ENCODE measurements at regions not wholly inside any gene's neighbourhood (a gene's known extent, or its start where the extent isn't known, plus 50 kb on each side); places are given as distances from the start of the nearest gene placed in this dataset.

GRCh38 chr13:64332048-64332447 is 2898.1 kb downstream of the PCDH9 start:
- no peak overlapping the region for H3K27ac ChIP-seq (ENCODE audit: low read depth in 1 of 2, low read length in 2 of 2)
- intact Hi-C loops (cut with DNase I), result no loop called here
- H3K27me3 ChIP-seq (ENCODE audit: control insufficient read depth in 1 of 2, insufficient read depth in 2 of 2, low read length in 1 of 2), result no peaks in the 10 kb centered on the region
- DNase-seq, result no peak
- H3K36me3 ChIP-seq (ENCODE audit: control insufficient read depth in 1 of 2, insufficient read depth in 2 of 2, low read length in 1 of 2), result no peaks in the 10 kb centered on the region
- WGBS, 2 donors, result 46 to 51% methylated on average over 2 of the region's 2 CpGs
- peaks cover 2% of the 10 kb centered on the region for H3K9me3 ChIP-seq (ENCODE audit: control insufficient read depth, low read length)
- no peak for ATAC-seq (ENCODE audit: low FRiP score)
- no peaks in the 10 kb centered on the region for H3K4me1 ChIP-seq (ENCODE audit: control insufficient read depth in 1 of 2, insufficient read depth in 2 of 2, low read length in 2 of 2)
- no peak overlapping the region for H3K4me3 ChIP-seq (ENCODE audit: low read length in 2 of 2)

GRCh38 chr13:64327505-64328194 is 2902.5 kb downstream of the PCDH9 start:
- intact Hi-C loops (cut with DNase I), result no loop called here
- no peaks in the 10 kb centered on the region for H3K27me3 ChIP-seq (ENCODE audit: control insufficient read depth in 1 of 2, insufficient read depth in 2 of 2, low read length in 1 of 2)
- no peaks in the 10 kb centered on the region for H3K9me3 ChIP-seq (ENCODE audit: control insufficient read depth, low read length)
- no peaks in the 10 kb centered on the region for H3K36me3 ChIP-seq (ENCODE audit: control insufficient read depth in 1 of 2, insufficient read depth in 2 of 2, low read length in 1 of 2)
- DNase-seq (no peak), ATAC-seq (ENCODE audit: low FRiP score) (no peak)
- WGBS, 2 donors, result 21 to 27% methylated on average over 2 of the region's 2 CpGs
- no peak overlapping the region for H3K27ac ChIP-seq (ENCODE audit: low read depth in 1 of 2, low read length in 2 of 2)
- no peaks in the 10 kb centered on the region for H3K4me1 ChIP-seq (ENCODE audit: control insufficient read depth in 1 of 2, insufficient read depth in 2 of 2, low read length in 2 of 2)
- no peak overlapping the region for H3K4me3 ChIP-seq (ENCODE audit: low read length in 2 of 2)

DNA sequence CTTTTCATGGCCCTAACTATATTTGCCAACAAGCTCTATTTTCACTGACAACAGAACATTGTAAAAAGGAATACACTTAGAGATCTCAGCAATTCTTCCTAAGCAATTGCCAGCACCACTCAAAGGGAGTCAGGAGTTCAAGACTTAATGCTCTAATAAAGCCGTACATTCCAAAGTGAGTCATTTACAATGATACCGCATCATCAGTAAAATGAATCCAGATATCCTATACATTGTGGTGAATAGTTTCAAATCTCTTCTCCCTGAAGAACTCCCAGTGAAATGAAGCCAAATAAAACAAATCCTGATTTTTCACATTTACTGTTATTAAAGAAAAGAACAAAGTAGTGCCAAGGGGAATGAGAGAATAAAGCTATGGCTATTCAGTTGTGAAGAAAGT is 2898.7 kb upstream of the PCDH20 start:
- intact Hi-C loops (cut with DNase I), result no loop called here
- WGBS, 2 donors, result 67 to 75% methylated on average over 2 of the region's 2 CpGs

GRCh38 chr13:64311948-64312347 is 2896.3 kb upstream of the PCDH20 start:
- no peak for ATAC-seq (ENCODE audit: low FRiP score)
- Histone ChIP-seq H3K9me3 (ENCODE audit: control insufficient read depth, low read length) (no peaks in the 10 kb centered on the region), H3K36me3 (ENCODE audit: control insufficient read depth in 1 of 2, insufficient read depth in 2 of 2, low read length in 1 of 2) (no peaks in the 10 kb centered on the region), H3K4me3 (ENCODE audit: low read length in 2 of 2) (no peak overlapping the region), H3K27me3 (ENCODE audit: control insufficient read depth in 1 of 2, insufficient read depth in 2 of 2, low read length in 1 of 2) (no peaks in the 10 kb centered on the region), H3K4me1 (ENCODE audit: control insufficient read depth in 1 of 2, insufficient read depth in 2 of 2, low read length in 2 of 2) (no peaks in the 10 kb centered on the region), H3K27ac (ENCODE audit: low read depth in 1 of 2, low read length in 2 of 2) (no peak overlapping the region)
- intact Hi-C loops (cut with DNase I), result no loop called here
- WGBS, 2 donors, result 93 to 96% methylated on average over 3 of the region's 3 CpGs
- no peak for DNase-seq

More for the DNA sequence above, 2898.7 kb upstream of the PCDH20 start:
- H3K36me3 ChIP-seq (ENCODE audit: control insufficient read depth in 1 of 2, insufficient read depth in 2 of 2, low read length in 1 of 2), result no peaks in the 10 kb centered on the region
- DNase-seq, result no peak
- H3K9me3 ChIP-seq (ENCODE audit: control insufficient read depth, low read length), result no peaks in the 10 kb centered on the region
- no peaks in the 10 kb centered on the region for H3K4me1 ChIP-seq (ENCODE audit: control insufficient read depth in 1 of 2, insufficient read depth in 2 of 2, low read length in 2 of 2)
- no peak overlapping the region for H3K27ac ChIP-seq (ENCODE audit: low read depth in 1 of 2, low read length in 2 of 2)
- H3K4me3 ChIP-seq (ENCODE audit: low read length in 2 of 2), result no peak overlapping the region
- no peak for ATAC-seq (ENCODE audit: low FRiP score)
- no peaks in the 10 kb centered on the region for H3K27me3 ChIP-seq (ENCODE audit: control insufficient read depth in 1 of 2, insufficient read depth in 2 of 2, low read length in 1 of 2)

DNA sequence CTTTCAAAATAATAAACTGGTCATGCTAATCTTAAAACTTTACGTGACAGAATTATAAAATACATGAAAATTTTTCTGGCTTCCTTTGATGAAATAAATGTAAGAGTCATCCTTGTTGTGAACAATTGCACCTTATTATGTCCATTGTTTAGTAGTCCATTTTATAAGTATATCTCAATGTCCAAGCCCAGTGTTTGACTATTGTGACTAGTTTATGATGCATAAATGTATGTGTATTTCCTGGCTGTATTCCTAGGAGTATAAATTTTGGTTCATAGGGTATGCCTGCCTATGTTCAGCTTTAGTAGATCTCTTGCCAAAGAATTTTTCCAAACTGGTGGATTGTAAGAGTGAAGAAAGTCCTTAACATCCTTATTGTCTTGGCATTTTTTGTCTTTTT is 2895.5 kb upstream of the PCDH20 start:
- WGBS, 2 donors, result 85 to 88% methylated on average over 1 of the region's 1 CpG
- no peaks in the 10 kb centered on the region for H3K27me3 ChIP-seq (ENCODE audit: control insufficient read depth in 1 of 2, insufficient read depth in 2 of 2, low read length in 1 of 2)
- ATAC-seq (ENCODE audit: low FRiP score), result no peak

DNA sequence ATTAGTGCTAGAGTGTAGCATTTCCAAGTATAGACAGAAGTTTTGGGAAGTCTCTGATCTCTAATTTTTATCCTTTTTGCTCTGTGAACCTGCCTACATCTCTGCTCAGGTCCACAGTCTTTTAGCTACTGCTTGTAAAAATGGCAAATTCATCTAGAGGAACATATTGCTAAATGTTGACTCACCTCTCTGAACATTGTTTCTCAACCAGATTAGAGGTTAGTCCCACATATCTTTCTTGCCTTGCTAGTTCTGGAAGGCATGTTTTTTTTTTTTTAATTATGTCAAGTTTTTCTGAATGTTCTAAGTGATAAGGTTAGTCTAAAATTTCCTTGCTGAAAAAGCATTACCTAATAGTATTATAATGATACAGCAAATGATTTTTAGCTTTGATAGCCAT is 2889.6 kb upstream of the PCDH20 start:
- H3K4me3 ChIP-seq (ENCODE audit: low read length in 2 of 2), result no peak overlapping the region
- no peaks in the 10 kb centered on the region for H3K27me3 ChIP-seq (ENCODE audit: control insufficient read depth in 1 of 2, insufficient read depth in 2 of 2, low read length in 1 of 2)
- no peaks in the 10 kb centered on the region for H3K9me3 ChIP-seq (ENCODE audit: control insufficient read depth, low read length)
- intact Hi-C loops (cut with DNase I), result no loop called here
- H3K4me1 ChIP-seq (ENCODE audit: control insufficient read depth in 1 of 2, insufficient read depth in 2 of 2, low read length in 2 of 2), result no peaks in the 10 kb centered on the region
- no peak overlapping the region for H3K27ac ChIP-seq (ENCODE audit: low read depth in 1 of 2, low read length in 2 of 2)
- ATAC-seq (ENCODE audit: low FRiP score) (no peak), DNase-seq (no peak)
- no peaks in the 10 kb centered on the region for H3K36me3 ChIP-seq (ENCODE audit: control insufficient read depth in 1 of 2, insufficient read depth in 2 of 2, low read length in 1 of 2)

More for the DNA sequence above, 2895.5 kb upstream of the PCDH20 start:
- H3K4me3 ChIP-seq (ENCODE audit: low read length in 2 of 2), result no peak overlapping the region
- H3K36me3 ChIP-seq (ENCODE audit: control insufficient read depth in 1 of 2, insufficient read depth in 2 of 2, low read length in 1 of 2), result no peaks in the 10 kb centered on the region
- intact Hi-C loops (cut with DNase I), result no loop called here
- no peaks in the 10 kb centered on the region for H3K9me3 ChIP-seq (ENCODE audit: control insufficient read depth, low read length)
- no peak overlapping the region for H3K27ac ChIP-seq (ENCODE audit: low read depth in 1 of 2, low read length in 2 of 2)
- DNase-seq, result no peak
- no peaks in the 10 kb centered on the region for H3K4me1 ChIP-seq (ENCODE audit: control insufficient read depth in 1 of 2, insufficient read depth in 2 of 2, low read length in 2 of 2)

GRCh38 chr13:64300239-64300638 is 2884.6 kb upstream of the PCDH20 start:
- H3K27ac ChIP-seq (ENCODE audit: low read depth in 1 of 2, low read length in 2 of 2), result no peak overlapping the region
- DNase-seq, result no peak
- H3K9me3 ChIP-seq (ENCODE audit: control insufficient read depth, low read length), result no peaks in the 10 kb centered on the region
- intact Hi-C loops (cut with DNase I), result no loop called here
- no peaks in the 10 kb centered on the region for H3K4me1 ChIP-seq (ENCODE audit: control insufficient read depth in 1 of 2, insufficient read depth in 2 of 2, low read length in 2 of 2)
- ATAC-seq (ENCODE audit: low FRiP score), result no peak
- H3K36me3 ChIP-seq (ENCODE audit: control insufficient read depth in 1 of 2, insufficient read depth in 2 of 2, low read length in 1 of 2), result no peaks in the 10 kb centered on the region
- no peaks in the 10 kb centered on the region for H3K27me3 ChIP-seq (ENCODE audit: control insufficient read depth in 1 of 2, insufficient read depth in 2 of 2, low read length in 1 of 2)
- no peak overlapping the region for H3K4me3 ChIP-seq (ENCODE audit: low read length in 2 of 2)

DNA sequence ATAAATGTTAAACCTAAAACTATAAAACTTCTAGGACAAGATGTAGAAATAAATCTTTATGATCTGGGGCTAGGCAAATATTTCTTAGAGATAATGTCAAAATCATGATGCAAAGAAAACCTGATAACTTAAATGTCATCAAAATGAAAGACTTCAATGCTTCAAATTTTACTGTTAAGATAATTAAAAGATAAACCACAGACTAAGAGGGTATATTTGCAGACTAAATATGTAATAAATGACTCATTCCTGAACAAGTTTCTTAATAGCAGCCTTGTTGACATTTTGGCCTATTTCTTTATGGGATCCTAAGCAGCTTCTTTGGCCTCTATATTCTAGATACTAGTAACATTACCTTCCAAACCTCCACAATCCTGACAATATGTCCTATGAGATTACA is 2878.3 kb upstream of the PCDH20 start:
- H3K4me3 ChIP-seq (ENCODE audit: low read length in 2 of 2), result no peak overlapping the region
- no peak overlapping the region for H3K27ac ChIP-seq (ENCODE audit: low read depth in 1 of 2, low read length in 2 of 2)
- ATAC-seq (ENCODE audit: low FRiP score) (no peak), DNase-seq (no peak)
- H3K9me3 ChIP-seq (ENCODE audit: control insufficient read depth, low read length), result no peaks in the 10 kb centered on the region
- intact Hi-C loops (cut with DNase I), result no loop called here
- H3K27me3 ChIP-seq (ENCODE audit: control insufficient read depth in 1 of 2, insufficient read depth in 2 of 2, low read length in 1 of 2), result no peaks in the 10 kb centered on the region
- no peaks in the 10 kb centered on the region for H3K36me3 ChIP-seq (ENCODE audit: control insufficient read depth in 1 of 2, insufficient read depth in 2 of 2, low read length in 1 of 2)
- H3K4me1 ChIP-seq (ENCODE audit: control insufficient read depth in 1 of 2, insufficient read depth in 2 of 2, low read length in 2 of 2), result no peaks in the 10 kb centered on the region

DNA sequence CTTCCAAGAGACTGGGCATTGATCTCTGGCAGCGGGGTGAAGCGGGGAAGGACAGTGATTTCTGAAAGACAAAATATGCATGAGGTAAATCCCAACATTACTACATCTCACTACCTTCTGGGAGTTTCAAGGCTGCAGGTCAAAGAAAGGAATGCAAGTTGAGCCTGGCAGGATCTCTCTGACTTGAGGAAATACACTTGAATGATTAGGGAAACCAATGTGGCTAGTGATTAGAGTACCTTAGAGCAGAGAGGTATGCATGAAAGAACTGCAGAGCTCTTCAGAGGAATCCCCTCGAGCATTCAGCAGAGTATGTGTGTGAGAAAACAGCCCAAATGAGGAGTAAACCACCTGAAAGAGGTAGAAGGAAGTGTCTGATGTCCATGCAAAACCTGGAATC is 2874.1 kb upstream of the PCDH20 start:
- ATAC-seq (ENCODE audit: low FRiP score) (no peak), DNase-seq (no peak)
- 79 to 88% methylated on average over 3 of the region's 3 CpGs for WGBS, 2 donors
- H3K4me3 ChIP-seq (ENCODE audit: low read length in 2 of 2), result no peak overlapping the region
- no peaks in the 10 kb centered on the region for H3K36me3 ChIP-seq (ENCODE audit: control insufficient read depth in 1 of 2, insufficient read depth in 2 of 2, low read length in 1 of 2)
- no peaks in the 10 kb centered on the region for H3K27me3 ChIP-seq (ENCODE audit: control insufficient read depth in 1 of 2, insufficient read depth in 2 of 2, low read length in 1 of 2)
- H3K27ac ChIP-seq (ENCODE audit: low read depth in 1 of 2, low read length in 2 of 2), result no peak overlapping the region
- H3K4me1 ChIP-seq (ENCODE audit: control insufficient read depth in 1 of 2, insufficient read depth in 2 of 2, low read length in 2 of 2), result no peaks in the 10 kb centered on the region
- intact Hi-C loops (cut with DNase I), result no loop called here
- no peaks in the 10 kb centered on the region for H3K9me3 ChIP-seq (ENCODE audit: control insufficient read depth, low read length)
